ENCODE measurements at regions not wholly inside any gene's neighbourhood (a gene's known extent, or its start where the extent isn't known, plus 50 kb on each side); places are given as distances from the start of the nearest gene placed in this dataset.

- peak; percentile 99 for TF ChIP-seq CTCF (IDR thresholded peaks at IDR 0.05; ENCODE audit: extremely low read depth, insufficient read depth, missing control alignments)
- in situ Hi-C loops (cut with MboI; ENCODE audit: low pct_unique_long_range_greater_than_20kb, low sequenced_read_pairs, unreplicated experiment), result no loop called here
These were observed 132.5 kb upstream of the HAND1 start for GRCh38 chr5:154610321-154611154.

DNA sequence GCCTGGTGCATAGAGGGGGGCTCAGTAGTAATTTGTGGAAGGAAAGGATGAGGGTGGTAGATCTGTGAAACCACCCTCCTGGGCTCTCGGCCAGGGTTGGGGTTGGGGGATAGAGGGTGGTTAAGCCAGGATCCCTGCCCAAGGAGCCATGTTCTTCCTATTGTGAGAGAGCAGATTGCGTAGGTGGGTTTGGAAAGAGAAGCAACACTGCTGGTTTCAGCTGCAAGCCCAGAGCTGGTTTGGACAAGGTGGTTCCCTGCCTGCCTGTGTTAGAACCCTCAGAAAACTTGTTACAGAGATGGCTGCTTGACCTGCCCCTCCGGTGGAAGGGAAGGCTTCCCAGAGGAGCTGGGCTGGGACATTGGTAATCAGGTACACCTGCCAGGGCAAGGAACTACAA lies 131.2 kb upstream of the HAND1 start:
- DNase-seq (ENCODE audit: low spot score), result no peak
- in situ Hi-C loops (cut with MboI; ENCODE audit: low pct_unique_long_range_greater_than_20kb, low sequenced_read_pairs, unreplicated experiment), result loop anchor here (10.0 kb wide), 1 partner anchor 144 kb away; no protein-coding TSS in a partner anchor
- no peak for TF ChIP-seq CTCF (IDR thresholded peaks at IDR 0.05; ENCODE audit: extremely low read depth, insufficient read depth, missing control alignments)

More at GRCh38 chr5:154610321-154611154, 132.5 kb upstream of the HAND1 start:
- peak; percentile 91 for DNase-seq (ENCODE audit: low spot score)

- TF ChIP-seq CTCF (IDR thresholded peaks at IDR 0.05; ENCODE audit: extremely low read depth, insufficient read depth, missing control alignments), result no peak
- no peak for DNase-seq (ENCODE audit: low spot score)
- in situ Hi-C loops (cut with MboI; ENCODE audit: low pct_unique_long_range_greater_than_20kb, low sequenced_read_pairs, unreplicated experiment), result loop anchor here (10.0 kb wide), 1 partner anchor 144 kb away; no protein-coding TSS in a partner anchor
These were observed 130.5 kb upstream of the HAND1 start for GRCh38 chr5:154608531-154609011.

DNA sequence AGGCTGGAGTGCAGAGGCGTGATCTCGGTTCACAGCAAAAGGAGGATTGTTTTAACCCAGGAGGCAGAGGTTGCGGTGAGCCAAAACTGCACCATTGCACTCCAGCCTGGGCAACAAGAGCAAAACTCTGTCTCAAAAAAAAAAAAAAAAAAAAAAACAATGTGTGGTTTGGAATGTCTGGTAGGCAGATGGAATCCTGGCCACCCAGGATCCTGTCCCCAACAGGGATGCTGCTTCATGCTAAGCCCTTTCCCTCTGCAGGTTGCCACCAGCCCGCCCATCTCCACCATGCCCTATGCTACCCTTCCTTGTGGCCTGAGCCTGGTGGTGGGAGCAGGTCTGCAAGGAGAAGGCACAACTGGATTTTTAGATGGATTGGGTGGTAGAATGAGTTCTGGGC lies 129.7 kb upstream of the HAND1 start:
- in situ Hi-C loops (cut with MboI; ENCODE audit: low pct_unique_long_range_greater_than_20kb, low sequenced_read_pairs, unreplicated experiment), result loop anchor here (10.0 kb wide), 1 partner anchor 143 kb away; no protein-coding TSS in a partner anchor
- no peak for DNase-seq (ENCODE audit: low spot score)
- no peak for TF ChIP-seq CTCF (IDR thresholded peaks at IDR 0.05; ENCODE audit: extremely low read depth, insufficient read depth, missing control alignments)

DNA sequence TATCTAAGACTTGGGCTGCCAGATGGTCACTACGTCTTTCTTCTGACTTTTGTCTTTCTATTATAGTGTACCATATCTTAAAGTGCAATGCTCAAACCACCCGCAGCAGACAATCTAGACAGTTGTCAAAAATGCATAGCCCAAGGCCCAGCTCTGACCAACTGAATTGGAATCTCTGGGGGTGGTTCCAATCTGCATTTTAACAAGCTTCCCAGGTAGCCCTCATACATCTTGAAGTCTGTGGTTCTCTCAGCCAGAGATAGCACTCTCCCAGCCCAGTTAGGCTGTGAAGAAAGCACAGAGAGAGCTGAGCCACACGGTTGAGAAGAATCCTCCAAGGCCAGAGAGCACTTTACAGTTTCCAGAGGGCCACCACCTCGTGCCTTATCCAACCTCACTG lies 128.2 kb upstream of the HAND1 start:
- TF ChIP-seq CTCF (IDR thresholded peaks at IDR 0.05; ENCODE audit: extremely low read depth, insufficient read depth, missing control alignments), result no peak
- no peak for DNase-seq (ENCODE audit: low spot score)
- in situ Hi-C loops (cut with MboI; ENCODE audit: low pct_unique_long_range_greater_than_20kb, low sequenced_read_pairs, unreplicated experiment), result loop anchor here (10.0 kb wide), 1 partner anchor 141 kb away; no protein-coding TSS in a partner anchor

- TF ChIP-seq CTCF (IDR thresholded peaks at IDR 0.05; ENCODE audit: extremely low read depth, insufficient read depth, missing control alignments), result no peak
- DNase-seq (ENCODE audit: low spot score), result no peak
- in situ Hi-C loops (cut with MboI; ENCODE audit: low pct_unique_long_range_greater_than_20kb, low sequenced_read_pairs, unreplicated experiment), result loop anchor here (10.0 kb wide), 1 partner anchor 139 kb away; no protein-coding TSS in a partner anchor
These were observed 126.1 kb upstream of the HAND1 start for GRCh38 chr5:154603953-154604679.

Data from GM13977 (cell line).